DMS114 treated with DMSO at 0.1 percent for 48 hours (cell line): ENCODE measurements at regions not wholly inside any gene's neighbourhood (a gene's known extent, or its start where the extent isn't known, plus 50 kb on each side); places are given as distances from the start of the nearest gene placed in this dataset.
"Not testable (repeated sequence)": the region's sequence is repeated elsewhere in the genome, so short reads cannot be mapped to it uniquely, and the experiment has no call there.

ENCODE experiments used
- DNase-seq: peaks from one replicate; lab custom pipeline; 2025; ENCODE audit not compliant: unreplicated experiment; lab: John Stamatoyannopoulos, UW

DNA sequence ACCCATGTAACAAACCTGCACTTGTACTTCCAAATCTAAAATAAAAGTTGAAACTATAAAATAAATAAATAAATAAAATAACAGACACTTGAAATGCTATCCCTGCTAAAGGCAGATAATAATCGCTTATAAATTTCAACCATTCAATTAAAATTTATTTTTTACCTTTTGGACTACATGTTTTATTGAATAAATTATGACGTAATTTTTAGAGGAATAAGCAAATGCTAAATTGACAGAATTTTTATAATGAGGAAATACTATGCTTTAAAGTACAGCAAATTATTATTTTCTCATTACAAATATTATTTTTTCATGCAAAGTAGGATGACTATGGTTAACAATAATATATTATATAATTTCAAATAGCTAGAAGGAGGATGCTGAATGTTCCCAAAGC, 658.6 kb upstream of the LMO3 start:
- DNase-seq, result no peak

DNA sequence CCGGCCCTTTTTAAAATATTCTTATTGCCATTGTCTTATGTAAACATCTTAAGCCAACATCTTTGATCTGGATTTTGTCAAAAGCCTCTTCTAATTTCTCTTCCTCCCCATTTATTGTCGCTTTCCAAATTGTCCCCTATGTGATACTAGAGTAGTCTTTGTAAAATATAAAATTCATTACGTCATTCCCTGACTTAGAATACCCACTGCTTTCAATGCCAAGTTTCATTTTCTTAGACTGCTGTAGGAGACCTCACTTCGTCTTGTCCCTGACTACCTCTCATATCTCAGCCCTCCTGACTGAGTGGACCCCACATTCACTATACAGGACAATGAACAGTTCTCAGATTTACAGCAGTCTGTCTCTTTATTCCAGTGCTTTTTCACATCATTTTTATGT, 633.9 kb upstream of the LMO3 start:
- no peak for DNase-seq

- no peak for DNase-seq
These were observed 630.0 kb upstream of the LMO3 start for GRCh38 chr12:17235996-17236395.

DNA sequence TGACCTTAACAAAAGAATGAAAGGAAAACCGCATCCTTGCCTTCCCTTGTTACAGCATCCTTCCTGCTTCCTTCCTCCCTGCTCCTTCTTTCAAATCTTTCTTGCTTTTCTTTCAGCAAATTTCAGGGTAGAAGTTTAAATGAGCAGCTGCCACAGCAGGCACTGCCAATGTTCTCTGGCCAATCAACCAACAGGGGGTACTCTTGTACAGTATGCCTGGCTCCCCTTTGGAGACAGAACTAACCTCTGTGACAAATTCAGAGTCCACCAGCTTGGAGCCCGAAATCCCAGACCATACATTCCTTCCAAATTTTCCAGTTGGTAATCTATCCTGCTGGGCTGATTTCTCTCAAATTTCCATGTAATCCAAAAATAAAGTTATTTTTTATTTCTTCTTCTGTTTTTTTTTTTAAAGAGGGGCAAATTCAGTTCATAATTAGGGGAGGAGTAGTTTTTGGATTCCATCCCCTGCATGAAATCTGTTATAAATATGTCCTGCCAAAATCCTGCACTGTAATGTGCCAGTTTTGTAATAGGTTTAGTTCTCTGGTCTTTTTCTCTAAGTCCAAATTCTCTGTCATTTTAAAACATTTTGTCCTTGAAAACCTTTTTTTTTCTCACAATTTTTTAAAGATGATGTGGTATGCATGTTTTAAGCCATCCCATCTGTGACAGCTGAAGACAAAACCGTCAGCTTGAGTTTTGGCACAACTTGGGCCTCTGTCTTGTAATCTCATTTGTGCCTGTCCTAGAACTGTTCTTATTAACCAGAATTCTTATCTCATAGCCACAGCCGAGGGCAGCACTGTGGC, 610.0 kb upstream of the LMO3 start:
- DNase-seq, result no peak

DNA sequence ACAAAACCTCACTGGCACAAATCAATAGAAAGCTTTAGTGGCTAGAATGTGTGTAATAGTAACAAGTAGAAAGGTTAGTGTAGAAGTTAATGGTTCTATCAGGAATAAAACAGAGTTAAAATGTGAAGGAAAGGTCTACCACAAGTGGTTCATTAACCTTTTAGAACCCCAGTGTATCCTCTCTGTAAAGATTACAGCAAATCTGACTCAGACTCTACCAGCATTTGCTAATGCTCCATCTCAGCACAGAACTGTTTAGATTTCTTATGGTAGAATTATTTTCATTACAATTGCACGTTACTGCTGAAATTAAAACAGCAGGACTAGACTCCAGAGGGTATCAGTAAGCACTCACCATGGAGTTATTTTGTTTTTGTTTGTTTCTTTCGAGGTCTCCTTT, 609.0 kb upstream of the LMO3 start:
- DNase-seq, result no peak

DNA sequence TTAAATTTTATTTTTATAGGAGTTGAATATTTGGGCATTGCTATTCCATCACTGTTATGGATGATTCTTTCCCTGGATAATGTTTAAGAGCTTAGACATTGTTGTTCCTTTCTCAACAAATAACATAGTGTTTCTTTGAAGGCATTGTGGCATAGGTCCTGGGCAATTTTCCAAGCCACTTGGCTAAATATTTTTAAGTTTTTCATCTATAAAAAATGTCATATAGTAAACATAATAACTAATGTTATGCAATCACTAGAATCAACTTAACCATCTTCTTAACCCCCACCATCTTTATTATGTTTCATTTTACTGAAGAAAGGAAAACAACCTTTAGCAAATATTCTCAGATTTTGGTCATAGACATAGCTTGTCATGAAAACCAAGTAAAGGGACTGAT, 600.6 kb upstream of the LMO3 start:
- no peak for DNase-seq

- no peak for DNase-seq
These were observed 598.5 kb upstream of the LMO3 start for GRCh38 chr12:17204289-17205054.

- DNase-seq, result no peak
These were observed 597.5 kb upstream of the LMO3 start for GRCh38 chr12:17203497-17203896.

DNA sequence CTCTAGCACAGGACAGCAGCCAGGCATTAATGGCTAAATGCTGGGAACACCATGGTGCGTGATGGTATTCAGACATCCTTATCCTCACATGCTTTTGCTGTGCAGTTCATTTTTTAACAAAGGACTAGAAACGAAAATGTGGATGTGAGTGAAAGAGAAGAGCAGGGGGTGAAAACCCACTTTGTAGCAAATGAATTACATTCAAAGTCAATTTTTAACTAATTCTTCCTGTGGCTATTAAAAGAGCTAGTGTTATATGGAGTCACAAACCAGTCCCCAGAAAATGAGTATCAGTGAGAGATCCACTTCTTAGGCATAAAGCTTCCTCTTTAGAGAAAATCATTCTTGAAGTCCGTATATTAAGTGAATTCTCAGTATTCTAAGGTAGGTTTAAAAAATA, 592.0 kb upstream of the LMO3 start:
- no peak for DNase-seq

DNA sequence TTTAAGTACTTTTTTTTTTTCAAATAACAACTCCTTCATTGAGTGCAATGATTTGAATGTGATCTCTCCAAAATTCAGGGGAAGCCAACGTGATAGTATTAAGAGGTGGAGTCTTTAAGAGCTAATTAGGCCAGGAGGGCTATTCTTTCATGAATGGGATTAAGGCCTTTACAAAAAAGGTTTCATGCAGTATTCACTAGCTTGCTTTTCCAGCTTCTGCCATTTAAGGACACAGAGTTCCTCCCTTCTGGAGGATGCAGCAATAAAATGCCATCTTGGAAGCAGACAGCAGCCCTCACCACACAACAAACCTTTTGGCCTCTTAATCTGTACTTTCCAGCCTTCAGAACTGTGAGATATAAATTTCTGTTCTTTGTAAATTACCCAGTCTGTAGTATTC, 586.8 kb upstream of the LMO3 start:
- DNase-seq, result no peak

- no peak for DNase-seq
These were observed 563.9 kb upstream of the LMO3 start for GRCh38 chr12:17169726-17170471.

GRCh38 chr12:17159506-17160300, 553.7 kb upstream of the LMO3 start:
- no peak for DNase-seq

- DNase-seq, result no peak
These were observed 552.2 kb upstream of the LMO3 start for GRCh38 chr12:17158201-17158600.

- no peak for DNase-seq
These were observed 546.0 kb upstream of the LMO3 start for GRCh38 chr12:17151917-17152316.

DNA sequence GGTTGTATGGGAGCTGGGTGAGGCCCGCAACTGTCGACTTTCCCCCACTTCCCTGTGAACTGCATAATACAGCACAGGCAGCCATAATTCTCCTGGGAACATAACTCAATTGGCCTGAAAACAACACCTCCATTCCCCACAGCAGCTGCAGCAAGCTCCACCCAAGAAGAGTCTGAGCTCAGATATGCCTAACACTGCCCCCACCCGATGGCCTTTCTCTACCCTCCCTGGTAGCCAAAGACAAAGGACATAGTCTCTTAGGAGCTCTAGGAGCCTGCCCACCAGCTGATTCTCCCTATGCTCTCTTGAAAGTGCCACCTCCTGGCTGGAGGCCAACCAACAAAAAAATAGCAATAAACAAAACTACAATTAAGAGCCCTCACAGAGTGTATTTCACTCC, 542.7 kb upstream of the LMO3 start:
- DNase-seq, result no peak

DNA sequence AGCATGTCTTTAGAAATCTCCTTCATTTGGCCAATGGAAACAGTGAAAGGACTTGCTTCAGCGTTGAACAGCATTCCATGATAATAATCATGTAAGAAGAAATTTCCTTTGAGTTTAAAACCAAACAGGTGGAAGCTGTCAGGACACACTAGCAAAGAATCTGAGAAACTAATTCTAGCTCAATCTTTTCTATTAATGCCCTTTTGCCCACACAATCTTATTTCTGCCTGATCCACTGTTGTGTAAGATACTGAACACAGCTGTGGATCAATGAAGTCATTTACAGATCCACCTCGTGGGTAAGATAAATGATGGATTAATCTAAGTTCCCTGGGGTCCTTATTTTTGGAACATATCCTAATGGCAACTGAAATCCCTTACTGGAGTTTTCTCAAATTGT, 536.9 kb upstream of the LMO3 start:
- DNase-seq, result no peak

DNA sequence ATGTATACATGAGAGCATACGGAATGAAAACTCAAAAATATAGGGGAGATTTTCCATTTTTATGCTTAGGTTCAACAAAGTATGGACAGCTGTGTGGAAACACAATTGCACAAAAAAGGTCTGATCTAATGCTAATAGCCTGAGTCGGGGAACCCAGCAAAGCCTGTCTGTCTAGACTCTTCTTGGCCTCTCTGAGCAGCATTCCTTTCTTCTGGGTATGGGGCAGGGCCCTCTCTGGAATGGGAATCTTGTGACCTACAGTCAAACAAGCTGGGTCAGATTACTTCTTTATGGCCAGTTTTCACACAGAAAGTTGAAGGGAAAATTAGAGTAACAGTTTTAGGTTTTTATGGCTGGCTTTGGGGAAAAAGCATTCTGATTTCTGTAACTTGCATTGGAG, 534.0 kb upstream of the LMO3 start:
- no peak for DNase-seq

GRCh38 chr12:17137396-17137795, 531.4 kb upstream of the LMO3 start:
- no peak for DNase-seq

DNA sequence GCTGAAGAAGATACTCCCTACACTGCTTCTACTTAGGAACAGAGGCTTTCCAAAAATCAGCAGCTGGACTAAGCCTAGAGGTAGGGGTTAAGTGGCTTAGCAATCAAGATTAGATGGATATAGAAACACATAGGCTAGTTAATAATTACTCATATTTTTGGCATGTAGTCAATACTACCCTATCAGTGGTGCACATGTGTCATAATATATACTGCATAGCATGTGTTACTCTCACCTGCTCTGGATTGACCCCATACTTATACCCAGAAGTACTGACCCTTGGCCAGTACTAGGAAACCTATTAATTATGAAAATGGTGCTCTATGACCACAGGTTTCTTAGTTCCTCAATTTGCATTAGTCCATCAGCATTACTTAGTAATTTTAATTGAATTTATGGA, 528.4 kb upstream of the LMO3 start:
- no peak for DNase-seq

- DNase-seq, result no peak
These were observed 526.4 kb upstream of the LMO3 start for GRCh38 chr12:17132336-17132735.

DNA sequence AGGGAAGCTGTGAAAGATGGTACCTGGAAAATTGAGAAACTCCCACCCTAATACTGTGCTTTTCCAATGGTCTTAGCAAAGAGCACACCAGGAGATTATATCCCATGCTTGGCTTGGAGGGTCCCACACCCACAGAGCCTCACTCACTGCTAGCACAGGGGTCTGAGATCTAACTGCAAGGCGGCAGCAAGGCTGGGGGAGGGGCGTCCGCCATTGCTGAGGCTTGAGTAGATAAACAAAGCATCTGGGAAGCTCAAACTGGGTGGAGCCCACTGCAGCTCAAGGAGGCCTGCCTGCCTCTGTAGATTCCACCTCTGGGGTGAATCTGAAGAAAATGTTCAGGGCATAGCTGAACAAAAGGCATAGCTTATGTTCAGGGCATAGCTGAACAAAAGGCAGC, 510.6 kb upstream of the LMO3 start:
- not testable (repeated sequence) for DNase-seq
